BE2C (cell line): ENCODE measurements at regions not wholly inside any gene's neighbourhood (a gene's known extent, or its start where the extent isn't known, plus 50 kb on each side); places are given as distances from the start of the nearest gene placed in this dataset.

Experiments used
- DNase-seq: peaks from one replicate; pipeline ENCODE4 v3.0.0-alpha.2; 2020
- H3K27me3 ChIP-seq: fragments of 250-450 bp; sonication (Bioruptor Pico); 2 replicates; pipeline ENCODE4 v1.5.1; 2020; ENCODE audit warnings: mild to moderate bottlenecking
- H3K36me3 ChIP-seq: fragments of 250-450 bp; sonication (Bioruptor Pico); 2 replicates; pipeline ENCODE4 v1.5.1; 2020; ENCODE audit warnings: mild to moderate bottlenecking
- H3K4me1 ChIP-seq: fragments of 250-450 bp; sonication (Bioruptor Pico); 2 replicates; pipeline ENCODE4 v1.5.1; 2020
- H3K4me3 ChIP-seq: 2 replicates; pipeline ENCODE4 v1.5.1; 2011; ENCODE audit warnings: low read depth, low read length
- H3K9me3 ChIP-seq: fragments of 250-450 bp; sonication (Bioruptor Pico); 2 replicates; pipeline ENCODE4 v1.5.1; 2020
- CTCF ChIP-seq: IDR thresholded peaks from 2 replicates; pipeline ENCODE4 v1.5.1; 2012; ENCODE audit warnings: mild to moderate bottlenecking, low read depth, low read length

- Histone ChIP-seq H3K4me3 (no peak overlapping the region), H3K27me3 (no peaks in the 10 kb centered on the region), H3K36me3 (no peaks in the 10 kb centered on the region), H3K9me3 (no peaks in the 10 kb centered on the region), H3K4me1 (no peaks in the 10 kb centered on the region)
- no peak for DNase-seq
- no peak for TF ChIP-seq CTCF
Measured at GRCh38 chr4:54497947-54498346, 159.8 kb upstream of the KIT start.

- H3K36me3 ChIP-seq = no peaks in the 10 kb centered on the region
- no peak for DNase-seq
- H3K4me1 ChIP-seq = no peaks in the 10 kb centered on the region
- no peak overlapping the region for H3K4me3 ChIP-seq
- TF ChIP-seq CTCF = no peak
- H3K27me3 ChIP-seq = no peaks in the 10 kb centered on the region
- no peaks in the 10 kb centered on the region for H3K9me3 ChIP-seq
Measured at GRCh38 chr4:54498661-54499111, 159.1 kb upstream of the KIT start.

GRCh38 chr4:54499308-54500074 lies 158.3 kb upstream of the KIT start:
- no peak overlapping the region for H3K4me3 ChIP-seq
- H3K9me3 ChIP-seq = no peaks in the 10 kb centered on the region
- H3K4me1 ChIP-seq = no peaks in the 10 kb centered on the region
- H3K36me3 ChIP-seq = no peaks in the 10 kb centered on the region
- no peak for DNase-seq
- no peak for TF ChIP-seq CTCF
- no peaks in the 10 kb centered on the region for H3K27me3 ChIP-seq

GRCh38 chr4:54505362-54505761 lies 152.4 kb upstream of the KIT start:
- Histone ChIP-seq H3K9me3 (no peaks in the 10 kb centered on the region), H3K27me3 (no peaks in the 10 kb centered on the region), H3K4me3 (no peak overlapping the region), H3K4me1 (no peaks in the 10 kb centered on the region), H3K36me3 (no peaks in the 10 kb centered on the region)
- no peak for DNase-seq
- no peak for TF ChIP-seq CTCF

- TF ChIP-seq CTCF = no peak
- no peak for DNase-seq
- Histone ChIP-seq H3K4me3 (no peak overlapping the region), H3K36me3 (no peaks in the 10 kb centered on the region), H3K4me1 (no peaks in the 10 kb centered on the region), H3K9me3 (no peaks in the 10 kb centered on the region), H3K27me3 (no peaks in the 10 kb centered on the region)
Measured at GRCh38 chr4:54505996-54506395, 151.8 kb upstream of the KIT start.

GRCh38 chr4:54509057-54509456 lies 148.7 kb upstream of the KIT start:
- H3K4me1 ChIP-seq = no peaks in the 10 kb centered on the region
- no peaks in the 10 kb centered on the region for H3K27me3 ChIP-seq
- TF ChIP-seq CTCF = no peak
- H3K36me3 ChIP-seq = no peaks in the 10 kb centered on the region
- H3K4me3 ChIP-seq = no peak overlapping the region
- no peak for DNase-seq
- H3K9me3 ChIP-seq = no peaks in the 10 kb centered on the region
